GM18868 (cell line): ENCODE measurements at regions not wholly inside any gene's neighbourhood (a gene's known extent, or its start where the extent isn't known, plus 50 kb on each side); places are given as distances from the start of the nearest gene placed in this dataset.
"Not testable (repeated sequence)": the region's sequence is repeated elsewhere in the genome, so short reads cannot be mapped to it uniquely, and the experiment has no call there.

Experiments used
- ATAC-seq: cut with Tn5 transposase; IDR thresholded peaks from one replicate; pipeline ENCODE4 v1.9.1; 2021; ENCODE audit warnings: mild to moderate bottlenecking, moderate library complexity; ENCODE audit not compliant: unreplicated experiment

DNA sequence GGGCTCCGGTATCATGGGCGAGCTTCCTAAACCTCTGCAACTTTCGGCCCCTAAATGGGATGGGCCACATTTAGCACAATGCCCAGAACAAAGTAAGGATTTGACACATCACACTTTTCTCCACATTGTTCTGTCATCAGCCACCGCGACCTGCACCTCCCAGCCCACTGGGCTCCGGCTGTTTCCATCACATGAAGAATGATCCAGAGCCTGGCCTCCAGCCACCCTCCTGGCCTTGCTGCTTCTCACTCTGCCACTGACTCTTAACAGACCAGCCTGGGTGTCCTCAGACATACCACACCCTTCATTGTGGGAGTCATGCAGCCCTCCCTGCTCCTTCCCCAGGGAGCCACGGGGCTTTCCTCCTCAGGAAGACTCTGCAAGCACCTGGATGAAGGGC, 113.7 kb downstream of the IGLL1 start:
- ATAC-seq, result no peak

DNA sequence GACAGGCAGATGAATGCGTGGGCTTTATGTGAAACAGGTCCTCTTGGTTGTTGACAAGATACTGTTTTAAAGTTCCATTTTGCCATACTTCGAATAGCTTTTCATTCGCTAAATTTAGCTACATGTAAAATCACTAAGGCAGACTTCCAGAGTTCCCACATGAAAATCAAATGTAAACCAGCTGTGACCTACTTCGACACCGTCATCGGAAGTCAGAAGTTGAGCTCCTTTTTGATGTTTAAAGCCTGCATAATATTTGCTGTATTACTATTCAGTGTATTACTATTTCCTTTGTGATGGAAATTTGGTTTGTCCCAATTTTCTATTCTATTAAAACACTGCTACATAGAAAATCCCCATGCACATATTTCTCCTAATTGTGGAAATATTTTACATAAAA, 115.3 kb downstream of the IGLL1 start:
- ATAC-seq, result not testable (repeated sequence)

DNA sequence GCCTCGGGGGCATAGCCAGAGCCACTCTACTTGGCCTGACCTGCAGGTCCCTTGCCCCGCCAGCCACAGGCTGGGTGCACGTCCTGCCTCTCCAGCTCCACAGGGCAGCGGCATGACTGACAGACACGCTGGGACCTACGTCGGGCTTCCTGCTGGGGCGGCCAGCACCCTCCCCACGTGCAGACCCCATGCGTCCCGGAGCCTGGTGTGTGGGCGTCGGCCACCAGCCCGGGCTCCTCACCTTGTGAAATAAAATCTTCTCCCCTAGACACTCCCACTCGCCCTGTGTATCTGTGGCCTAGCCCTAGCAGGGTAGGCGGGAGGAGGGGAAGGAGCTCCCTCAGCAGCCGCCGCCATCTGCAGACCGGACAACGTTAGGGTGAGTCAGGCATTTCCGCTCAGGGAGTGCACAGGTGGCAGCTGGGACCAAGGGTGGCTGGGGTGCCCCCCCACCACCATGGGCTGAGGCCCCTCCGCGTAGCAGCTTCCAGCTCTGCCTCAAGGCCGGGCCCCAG, 119.5 kb downstream of the IGLL1 start:
- ATAC-seq, result not testable (repeated sequence)

DNA sequence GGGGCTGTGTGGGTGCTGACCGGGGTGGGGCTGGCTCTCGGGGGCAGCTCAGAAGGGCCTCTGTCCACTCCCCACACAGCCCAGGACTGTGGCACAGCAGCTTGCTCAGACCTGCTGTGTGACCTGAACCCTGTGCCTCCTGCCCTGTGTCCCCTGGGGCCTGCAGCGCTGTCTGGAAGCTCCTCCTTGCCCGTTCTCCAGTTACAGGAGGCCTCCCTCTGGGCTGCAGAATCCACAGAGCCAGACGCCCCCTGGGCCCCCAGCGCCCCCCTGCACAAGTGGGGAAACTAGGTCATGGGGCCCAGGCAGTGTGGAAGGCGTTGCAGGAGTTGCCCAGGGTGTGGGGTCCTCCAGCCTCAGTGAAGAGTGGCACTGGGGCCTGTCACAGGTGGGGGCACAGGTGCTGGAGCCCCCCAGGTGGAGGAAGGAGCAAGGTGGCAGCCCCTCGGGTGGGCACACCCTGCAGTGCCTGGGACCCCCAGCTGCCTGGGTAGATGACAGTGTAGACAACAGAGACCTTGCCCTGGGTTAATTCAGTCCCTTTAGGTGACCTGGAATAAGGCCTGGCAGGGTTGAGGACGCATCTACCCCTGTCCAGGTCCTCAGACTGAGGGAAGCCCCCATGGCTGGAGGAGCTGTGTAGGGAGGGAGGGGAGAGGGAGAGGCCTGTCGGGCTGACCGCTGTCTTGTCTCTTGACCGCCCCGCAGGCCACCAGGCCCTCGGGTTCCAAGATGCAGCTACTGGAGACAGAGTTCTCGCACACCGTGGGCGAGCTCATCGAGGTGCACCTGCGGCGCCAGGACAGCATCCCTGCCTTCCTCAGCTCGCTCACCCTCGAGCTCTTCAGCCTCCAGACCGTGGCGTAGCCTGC, 120.2 kb downstream of the IGLL1 start:
- ATAC-seq, result not testable (repeated sequence)

DNA sequence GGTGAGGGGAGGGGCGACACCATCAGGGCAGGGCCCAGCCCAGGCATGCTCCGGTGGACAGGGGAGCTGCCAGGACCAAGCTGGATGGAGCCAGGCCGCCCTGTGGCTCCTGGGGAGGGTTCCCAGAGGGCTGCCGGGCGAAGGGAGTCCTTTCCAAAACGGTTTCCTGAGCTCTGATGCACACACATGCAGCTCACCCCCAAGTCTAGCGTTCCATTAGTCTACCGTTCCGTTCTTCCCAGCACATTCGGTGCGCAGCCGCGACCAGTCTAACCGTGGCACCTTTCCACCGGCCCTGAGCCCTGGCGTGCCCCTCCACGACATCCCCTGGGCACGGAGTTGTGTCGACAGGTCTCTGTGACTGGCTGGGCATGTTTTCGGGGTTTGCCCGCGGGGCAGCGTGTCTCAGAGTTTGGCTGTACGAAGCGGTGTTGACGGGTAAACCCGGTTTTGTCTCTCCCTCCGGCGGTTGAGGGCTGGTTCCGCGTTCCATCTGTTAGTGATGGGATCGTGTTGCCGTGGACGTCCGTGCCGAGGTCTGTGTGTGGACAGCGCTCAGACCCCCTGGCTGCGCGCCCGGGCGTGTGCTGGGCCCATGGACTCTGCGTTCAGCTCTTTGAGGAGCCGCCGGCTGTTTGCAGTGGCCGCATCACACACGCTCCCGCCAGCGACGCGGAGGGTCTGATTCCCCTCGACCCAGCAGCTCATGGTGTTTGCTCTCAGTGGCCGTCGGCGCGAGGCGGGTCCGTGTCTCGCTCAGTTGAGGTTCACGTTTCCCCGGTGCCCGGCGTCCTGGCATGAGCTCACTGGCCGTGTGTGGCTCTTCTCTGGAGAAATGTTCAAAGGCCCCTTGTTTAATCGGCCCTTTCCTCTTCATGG, 121.2 kb downstream of the IGLL1 start:
- no peak for ATAC-seq

DNA sequence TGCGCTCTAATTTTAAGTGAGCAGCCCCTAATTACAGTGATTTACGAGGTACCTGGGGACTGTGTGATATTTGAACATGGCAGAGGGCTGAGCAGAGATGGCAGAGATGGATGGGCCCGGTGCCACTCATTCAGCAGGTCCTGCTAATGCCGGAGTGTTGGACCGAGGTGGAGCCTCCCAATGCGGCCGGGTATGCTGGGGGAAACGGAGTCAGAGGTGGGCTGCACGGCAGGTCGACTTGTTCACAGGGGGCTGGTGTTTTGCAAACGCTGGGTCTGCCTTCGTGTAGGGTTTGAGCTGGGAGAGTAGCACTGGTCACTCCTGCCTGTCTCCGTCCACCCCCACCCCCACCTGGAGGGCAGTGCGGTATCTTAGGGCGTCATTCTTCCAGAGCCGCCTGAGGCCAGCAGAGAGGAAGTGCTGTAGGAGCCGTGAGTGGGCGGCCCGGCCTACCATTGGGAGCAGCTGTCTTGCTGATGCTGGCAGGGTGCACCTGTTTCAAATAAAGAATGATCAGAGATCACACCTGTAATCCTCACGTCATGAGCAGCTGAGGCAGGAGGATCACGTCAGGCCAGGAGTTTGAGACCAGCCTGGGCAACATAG, 122.6 kb downstream of the IGLL1 start:
- ATAC-seq, result no peak

DNA sequence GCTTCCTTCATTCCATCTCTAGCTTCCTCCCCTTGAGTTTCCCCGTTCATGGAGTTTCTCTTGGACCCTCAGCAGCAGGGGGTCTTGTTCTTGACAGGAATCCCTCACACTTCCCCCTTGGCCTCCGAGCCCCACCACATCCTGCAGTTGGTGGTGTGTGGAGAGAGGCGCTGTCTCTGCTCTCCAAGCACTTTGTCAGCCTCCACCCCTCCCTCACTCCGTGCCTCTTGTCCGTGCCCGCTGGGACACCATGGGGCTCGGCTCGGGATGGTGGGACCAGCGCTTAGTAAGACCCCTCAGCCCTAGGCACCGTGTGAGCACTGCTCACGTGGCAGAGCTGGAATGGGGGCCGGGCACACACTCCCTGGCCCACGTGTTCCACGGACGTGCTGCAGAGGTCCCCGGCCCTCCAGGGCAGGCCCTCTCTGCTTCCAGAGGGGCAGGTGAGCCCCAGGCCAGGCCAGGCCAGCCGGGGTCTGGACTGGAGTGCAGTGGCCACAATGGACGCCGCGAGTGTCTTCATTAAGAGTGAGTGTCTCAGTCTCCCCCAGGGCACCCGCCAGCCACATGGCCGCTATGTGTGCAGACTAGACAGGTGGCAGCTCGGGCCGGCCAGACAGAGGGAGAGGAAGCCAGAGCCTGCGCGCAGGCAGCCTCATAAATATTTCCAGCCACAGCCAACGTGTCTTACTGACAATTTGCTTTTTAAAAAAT, 123.3 kb downstream of the IGLL1 start:
- ATAC-seq, result not testable (repeated sequence)

DNA sequence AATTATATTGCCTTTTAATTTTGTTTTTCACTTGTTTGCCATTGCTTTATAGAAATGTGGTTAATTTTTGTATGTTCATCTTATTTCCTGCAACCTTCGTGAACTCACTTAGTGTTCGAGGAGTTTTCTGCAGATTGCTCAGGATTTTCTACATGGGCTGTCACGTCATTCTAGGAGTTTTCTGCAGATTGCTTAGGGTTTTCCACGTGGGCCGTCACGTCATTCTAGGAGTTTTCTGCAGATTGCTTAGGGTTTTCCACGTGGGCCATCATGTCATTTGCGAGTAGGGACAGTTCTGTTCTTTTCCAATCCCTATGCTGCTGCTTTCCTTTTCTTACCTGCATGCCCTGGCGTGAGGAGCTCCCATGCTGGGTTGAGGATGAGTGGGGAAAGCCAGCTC, 125.7 kb downstream of the IGLL1 start:
- ATAC-seq, result not testable (repeated sequence)

DNA sequence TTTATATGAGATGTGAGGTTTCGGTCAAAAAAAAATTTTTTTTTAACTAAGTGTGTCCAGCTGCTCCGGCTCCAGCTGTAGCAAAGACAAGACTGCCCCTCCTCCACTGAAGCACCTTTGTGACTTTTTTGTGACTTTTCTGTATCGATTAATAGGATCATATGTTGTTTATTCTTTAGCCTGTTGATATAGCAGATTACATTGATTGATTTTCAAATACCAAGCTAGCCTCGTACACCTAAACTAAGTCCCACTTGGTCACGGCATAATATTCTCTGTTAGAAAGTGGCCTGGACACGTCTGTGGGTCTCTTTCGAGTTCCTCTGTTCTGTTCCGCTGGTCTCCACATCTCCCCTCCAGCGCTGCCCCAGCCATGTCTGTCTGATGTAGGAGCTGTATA, 126.8 kb downstream of the IGLL1 start:
- no peak for ATAC-seq

DNA sequence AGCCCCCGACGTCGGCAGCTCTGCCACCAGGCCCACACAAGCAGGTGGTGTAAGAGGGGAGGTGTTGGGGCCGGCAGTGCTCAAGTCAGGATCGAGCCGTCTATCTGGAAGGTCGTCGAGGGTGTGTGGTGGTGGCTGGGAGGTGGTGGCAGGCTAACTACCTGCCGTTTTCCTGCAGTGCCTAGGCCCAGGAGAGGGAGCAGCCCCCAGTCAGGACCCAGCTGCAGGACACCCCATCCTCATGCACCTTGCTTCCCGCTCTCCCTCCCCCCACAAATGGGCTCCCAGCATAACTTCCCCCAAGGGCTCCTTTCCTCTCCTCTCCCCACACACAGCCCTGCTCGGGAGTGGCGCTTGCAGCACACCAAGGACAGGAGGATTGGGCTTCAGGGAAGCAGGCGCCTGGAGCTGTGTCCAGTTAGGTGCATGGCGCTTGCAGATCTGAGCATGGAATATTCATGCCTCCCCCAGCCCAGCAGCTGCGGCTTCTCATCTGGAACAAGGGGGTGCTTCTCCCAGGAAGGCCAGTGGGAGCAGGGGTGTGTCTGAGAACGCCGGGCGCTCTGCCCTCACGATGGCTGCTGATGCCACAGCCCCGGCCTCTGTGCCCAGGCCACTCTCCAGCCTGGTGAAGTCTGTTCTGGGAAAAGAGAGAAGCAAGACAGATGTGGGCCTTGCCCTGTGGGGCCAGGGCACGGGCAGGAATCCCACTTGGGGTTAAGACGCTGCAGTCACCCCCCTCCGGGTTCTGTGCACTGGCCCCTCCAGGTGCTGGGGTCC, 127.7 kb downstream of the IGLL1 start:
- no peak for ATAC-seq

DNA sequence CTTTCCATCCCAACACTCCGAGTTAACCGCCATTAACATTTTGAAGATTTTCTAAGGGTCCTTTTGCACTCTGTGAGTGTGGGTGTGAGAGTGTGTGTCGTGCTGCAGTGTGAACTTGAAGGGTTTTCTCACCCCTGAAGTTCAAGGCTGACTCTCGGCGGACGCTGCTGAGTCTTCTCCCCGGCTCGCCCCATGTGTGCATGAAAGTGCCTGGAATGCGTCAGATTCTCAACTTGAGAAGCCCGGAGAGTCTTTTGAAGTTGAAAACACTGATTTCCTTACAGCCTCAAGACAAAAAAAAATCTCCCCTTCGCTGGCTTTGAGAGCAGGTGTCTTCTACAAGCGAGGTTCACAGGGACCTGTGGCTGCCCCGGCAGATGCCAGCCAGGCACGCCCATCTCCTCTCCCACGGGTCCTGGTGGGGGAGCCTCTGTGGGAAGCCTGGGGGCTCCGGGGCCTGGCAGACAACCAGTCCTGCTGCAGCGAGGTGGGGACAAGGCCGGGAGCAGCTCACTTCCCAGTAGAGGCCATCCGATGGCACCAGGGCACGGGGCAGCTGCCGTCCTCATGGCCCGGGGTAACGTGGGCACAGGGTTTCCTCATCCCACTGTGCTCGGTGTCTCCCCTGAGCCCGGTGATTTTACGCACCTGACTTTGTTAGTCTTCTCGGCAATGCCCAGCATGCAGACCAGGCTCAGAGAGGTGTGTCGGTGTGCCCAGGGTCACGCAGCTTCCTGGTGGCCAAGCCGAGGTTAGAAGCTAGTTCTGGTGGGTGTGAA, 128.4 kb downstream of the IGLL1 start:
- not testable (repeated sequence) for ATAC-seq

DNA sequence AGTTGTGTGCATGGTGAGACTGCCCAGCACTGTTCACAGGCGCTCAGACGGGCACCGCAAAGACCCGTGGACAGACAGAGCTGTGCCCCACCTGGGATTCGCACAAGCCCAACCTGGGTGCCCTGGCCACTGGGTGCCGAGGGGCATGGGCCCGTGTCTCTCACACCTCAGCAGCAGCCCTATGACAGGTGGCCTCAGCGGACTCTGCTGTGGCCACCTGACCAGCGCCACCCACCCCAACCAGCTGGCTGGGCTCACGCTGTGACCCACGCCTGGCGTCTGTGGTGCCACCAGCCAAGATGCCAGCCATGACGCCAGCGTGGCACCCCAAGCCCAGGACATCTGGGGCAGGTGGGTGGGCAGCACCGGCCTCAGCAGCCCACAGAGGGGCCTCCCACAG, 129.3 kb downstream of the IGLL1 start:
- not testable (repeated sequence) for ATAC-seq

DNA sequence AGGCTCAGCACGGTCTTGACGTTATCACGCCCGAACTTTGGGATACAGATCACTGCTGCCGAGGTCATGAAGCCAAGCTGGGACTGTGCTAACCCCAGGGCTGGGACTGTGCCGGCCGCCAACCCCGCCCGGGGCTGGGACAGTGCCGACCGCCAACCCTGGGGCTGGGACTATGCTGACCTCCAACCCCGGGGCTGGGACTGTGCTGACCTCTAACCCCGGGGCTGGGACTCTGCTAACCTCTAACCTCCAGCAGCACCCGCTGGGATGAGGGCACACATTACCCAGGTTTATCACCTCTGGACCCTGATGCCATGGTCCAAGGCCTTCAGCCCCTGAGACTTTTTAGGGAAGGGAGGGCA, 129.7 kb downstream of the IGLL1 start:
- ATAC-seq, result no peak

DNA sequence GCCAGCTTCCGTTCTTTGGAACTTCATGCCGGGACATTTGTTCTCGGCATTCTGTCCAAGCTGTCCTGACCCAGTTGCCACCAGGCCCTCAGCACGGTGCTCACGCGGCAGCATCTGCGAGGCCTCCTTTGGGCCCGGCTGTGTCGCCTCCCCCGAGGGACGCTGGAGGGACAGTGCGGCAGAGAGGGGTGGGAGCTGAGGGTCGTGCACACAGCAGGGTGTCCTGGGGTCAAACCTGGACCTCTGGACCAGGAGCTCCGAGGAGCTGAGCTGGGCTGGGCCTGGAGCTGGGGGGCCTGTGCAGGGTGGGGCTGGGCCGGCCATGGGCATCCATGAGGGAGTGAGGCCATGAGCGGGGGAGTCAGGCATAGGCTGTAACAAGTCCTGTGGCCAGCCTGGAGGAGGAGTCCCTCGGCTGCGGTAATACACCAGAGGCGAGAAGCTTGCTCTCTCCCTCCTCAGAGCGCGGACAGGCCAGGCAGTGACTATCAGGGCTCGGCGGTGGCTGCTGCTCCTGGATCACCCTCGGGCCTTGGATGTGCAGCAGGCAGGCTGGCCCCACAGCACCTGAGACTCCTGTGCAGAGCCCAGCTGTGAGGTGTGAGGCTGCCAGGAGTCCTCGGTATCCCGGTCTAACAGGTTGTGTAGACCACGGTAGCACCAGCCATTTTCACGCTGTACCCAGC, 130.2 kb downstream of the IGLL1 start:
- ATAC-seq, result not testable (repeated sequence)

DNA sequence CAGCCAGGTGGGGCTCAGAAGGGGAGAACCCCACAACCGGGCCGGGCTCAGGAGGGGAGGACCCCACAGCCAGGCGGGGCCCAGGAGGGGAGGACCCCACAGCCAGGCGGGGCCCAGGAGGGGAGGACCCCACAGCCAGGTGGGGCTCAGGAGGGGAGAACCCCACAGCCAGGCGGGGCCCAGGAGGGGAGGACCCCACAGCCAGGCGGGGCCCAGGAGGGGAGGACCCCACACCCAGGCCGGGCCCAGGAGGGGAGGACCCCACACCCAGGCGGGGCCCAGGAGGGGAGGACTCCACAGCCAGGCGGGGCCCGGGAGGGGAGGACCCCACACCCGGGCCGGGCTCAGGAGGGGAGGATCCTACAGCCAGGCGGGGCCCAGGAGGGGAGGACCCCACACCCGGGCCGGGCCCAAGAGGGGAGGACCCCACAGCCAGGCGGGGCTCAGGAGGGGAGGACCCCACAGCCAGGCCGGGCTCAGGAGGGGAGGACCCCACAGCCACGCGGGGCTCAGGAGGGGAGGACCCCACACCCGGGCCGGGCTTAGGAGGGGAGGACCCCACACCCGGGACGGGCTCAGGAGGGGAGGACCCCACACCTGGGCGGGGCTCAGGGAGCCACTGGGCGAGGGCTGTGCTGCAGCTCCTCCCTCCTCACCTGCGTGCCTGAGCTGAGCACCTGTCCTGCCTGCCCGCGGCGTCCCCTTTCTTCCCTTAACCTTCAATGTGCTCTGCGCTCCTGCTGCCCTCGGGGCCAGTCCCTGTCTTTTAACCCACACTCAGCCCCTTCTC, 131.4 kb downstream of the IGLL1 start:
- ATAC-seq, result not testable (repeated sequence)

DNA sequence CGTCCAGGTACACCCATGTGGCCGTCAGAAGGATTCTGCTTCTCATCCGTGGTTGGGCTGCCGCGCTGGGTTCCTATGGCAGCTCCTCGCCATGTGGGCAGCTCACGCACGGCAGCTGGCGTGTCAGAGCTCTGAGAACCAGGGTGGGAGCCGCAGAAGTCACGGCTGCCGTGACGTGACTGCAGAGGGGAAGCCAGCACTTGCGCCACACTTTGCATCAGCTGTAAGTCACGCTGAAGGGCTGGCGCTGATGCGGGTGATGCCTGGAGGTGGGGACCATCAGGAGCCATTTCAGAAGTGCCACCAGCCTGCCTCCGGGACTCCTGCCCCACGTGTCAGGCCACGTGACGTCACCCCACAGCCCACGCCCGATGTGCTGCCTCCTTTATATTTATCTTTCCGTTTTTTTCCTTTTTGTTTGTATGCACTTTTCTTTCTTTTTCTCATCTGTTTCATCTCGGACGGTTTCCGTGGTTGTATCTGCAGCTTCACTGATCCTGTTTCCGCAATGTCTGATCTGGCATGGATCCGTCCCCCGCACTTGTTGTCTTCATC, 133.2 kb downstream of the IGLL1 start:
- no peak for ATAC-seq

DNA sequence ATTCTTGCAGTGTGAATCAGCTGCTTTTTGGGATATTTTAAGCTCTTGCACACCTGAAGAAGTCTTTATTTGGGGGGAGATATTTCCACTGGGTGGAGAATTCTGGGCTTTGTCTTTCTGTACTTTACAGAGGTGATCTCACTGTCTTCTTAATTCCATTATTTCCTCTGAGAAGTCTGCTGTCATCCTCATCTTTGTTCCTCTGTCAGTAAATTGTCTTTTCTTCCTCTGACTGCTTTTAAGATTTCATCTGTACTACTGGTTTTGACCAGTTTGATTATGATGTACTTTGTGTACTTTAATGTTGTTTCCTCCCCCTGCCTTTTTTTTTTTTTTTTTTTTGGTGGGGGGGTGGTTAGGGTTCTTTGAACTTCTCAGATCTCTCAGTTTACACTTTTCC, 133.9 kb downstream of the IGLL1 start:
- ATAC-seq, result not testable (repeated sequence)
